ENCODE measurements at regions not wholly inside any gene's neighbourhood (a gene's known extent, or its start where the extent isn't known, plus 50 kb on each side); places are given as distances from the start of the nearest gene placed in this dataset.
"Not testable (repeated sequence)": the region's sequence is repeated elsewhere in the genome, so short reads cannot be mapped to it uniquely, and the experiment has no call there.

DNA sequence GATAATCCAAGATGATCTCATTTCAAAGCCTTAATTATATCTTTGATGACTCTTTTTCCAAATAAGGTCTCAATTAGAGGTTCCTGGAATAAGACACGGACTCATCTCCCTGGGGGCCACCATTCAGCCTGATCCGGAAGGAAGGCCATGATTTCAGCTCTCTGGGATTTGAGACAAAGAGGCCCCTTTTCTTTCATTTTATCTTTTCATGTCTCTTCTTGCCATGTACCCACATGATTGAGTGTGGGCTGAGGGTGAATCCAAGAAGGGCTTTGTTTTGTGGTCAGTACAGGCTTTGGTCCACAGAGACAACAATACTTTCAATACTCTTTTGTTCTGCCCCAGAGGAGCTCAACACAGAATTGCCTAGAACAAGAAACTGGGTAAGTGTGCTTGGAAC lies 261.2 kb downstream of the TRIML1 start:
- no peaks in the 10 kb centered on the region for H3K27me3 Mint-ChIP-seq (ENCODE audit: unreplicated experiment)
- intact Hi-C loops (cut with micrococcal nuclease; ENCODE audit: unreplicated experiment): no loop called here
- CTCF ChIA-PET: no interaction called here

DNA sequence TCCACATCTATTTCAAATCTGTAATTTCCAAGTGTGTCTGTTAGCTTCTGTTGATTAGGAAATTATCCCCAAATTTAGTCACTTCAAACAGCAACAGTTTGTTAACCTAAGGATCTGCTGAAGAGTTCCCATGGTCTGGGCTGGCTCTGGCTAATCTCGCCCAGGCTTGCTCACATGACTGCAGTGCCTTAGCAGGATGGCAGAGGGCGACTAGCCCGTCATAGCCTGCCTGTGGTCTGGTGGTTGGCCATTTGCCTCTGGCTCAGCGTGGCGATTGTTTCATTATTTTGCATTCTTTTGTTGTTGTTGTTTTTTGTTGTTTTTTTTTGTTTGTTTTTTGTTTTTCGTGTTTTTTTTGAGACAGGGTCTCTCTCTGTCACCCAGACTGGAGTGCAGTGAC lies 264.0 kb downstream of the TRIML1 start:
- intact Hi-C loops (cut with micrococcal nuclease; ENCODE audit: unreplicated experiment): no loop called here
- BruUV-seq (replicated peaks): no TSS peak
- no peaks in the 10 kb centered on the region for H3K4me1 Mint-ChIP-seq (ENCODE audit: low read depth, unreplicated experiment)

More for the DNA sequence above, 261.2 kb downstream of the TRIML1 start:
- H3K9me3 Mint-ChIP-seq (ENCODE audit: low read depth, unreplicated experiment): no peaks in the 10 kb centered on the region
- DNase-seq: no peak
- H3K27ac Mint-ChIP-seq (ENCODE audit: unreplicated experiment): no peak overlapping the region
- no peak for TF ChIP-seq CTCF (IDR thresholded peaks at IDR 0.05; ENCODE audit: unreplicated experiment)
- H3K36me3 Mint-ChIP-seq (ENCODE audit: insufficient read depth, unreplicated experiment): no peaks in the 10 kb centered on the region
- no TSS peak for BruUV-seq (replicated peaks)
- H3K4me3 Mint-ChIP-seq (ENCODE audit: low read depth, unreplicated experiment): no peak overlapping the region
- H3K4me1 Mint-ChIP-seq (ENCODE audit: low read depth, unreplicated experiment): no peaks in the 10 kb centered on the region

DNA sequence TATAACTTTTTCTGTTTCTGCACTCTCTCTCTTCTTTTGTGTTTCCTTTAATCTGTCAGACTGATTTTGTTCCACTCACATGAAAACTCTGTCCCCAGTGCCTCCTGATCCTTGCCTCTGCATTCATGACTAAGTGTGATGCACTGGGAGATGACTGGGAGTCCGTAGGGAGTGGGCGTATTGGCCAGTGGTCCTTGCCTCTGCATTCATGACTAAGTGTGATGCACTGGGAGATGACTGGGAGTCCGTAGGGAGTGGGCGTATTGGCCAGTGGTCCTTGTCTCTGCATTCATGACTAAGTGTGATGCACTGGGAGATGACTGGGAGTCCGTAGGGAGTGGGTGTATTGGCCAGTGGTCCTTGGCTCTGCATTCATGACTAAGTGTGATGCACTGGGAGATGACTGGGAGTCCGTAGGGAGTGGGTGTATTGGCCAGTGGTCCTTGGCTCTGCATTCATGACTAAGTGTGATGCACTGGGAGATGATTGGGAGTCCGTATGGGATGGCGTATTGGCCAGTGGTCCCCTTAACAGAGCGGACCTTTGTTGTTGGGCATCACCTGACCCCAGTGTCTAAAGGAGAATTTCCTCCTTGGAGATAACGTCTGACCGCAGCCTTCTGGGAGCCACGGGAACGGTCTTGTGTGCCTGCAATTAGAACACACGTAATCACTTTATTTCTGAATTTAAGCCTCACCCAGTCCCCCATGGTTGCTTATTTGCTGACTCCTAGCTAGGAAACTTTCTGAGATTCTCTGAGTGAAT lies 266.0 kb downstream of the TRIML1 start:
- DNase-seq; H3K27ac Mint-ChIP-seq (ENCODE audit: unreplicated experiment); CTCF ChIA-PET; BruUV-seq (replicated peaks); H3K9me3 Mint-ChIP-seq (ENCODE audit: low read depth, unreplicated experiment); H3K27me3 Mint-ChIP-seq (ENCODE audit: unreplicated experiment); H3K4me3 Mint-ChIP-seq (ENCODE audit: low read depth, unreplicated experiment); H3K36me3 Mint-ChIP-seq (ENCODE audit: insufficient read depth, unreplicated experiment); intact Hi-C loops (cut with micrococcal nuclease; ENCODE audit: unreplicated experiment); H3K4me1 Mint-ChIP-seq (ENCODE audit: low read depth, unreplicated experiment): not testable (repeated sequence)

More for the DNA sequence above, 264.0 kb downstream of the TRIML1 start:
- no peak overlapping the region for H3K4me3 Mint-ChIP-seq (ENCODE audit: low read depth, unreplicated experiment)
- no peak for TF ChIP-seq CTCF (IDR thresholded peaks at IDR 0.05; ENCODE audit: unreplicated experiment)
- H3K27ac Mint-ChIP-seq (ENCODE audit: unreplicated experiment): no peak overlapping the region
- H3K36me3 Mint-ChIP-seq (ENCODE audit: insufficient read depth, unreplicated experiment): no peaks in the 10 kb centered on the region
- H3K9me3 Mint-ChIP-seq (ENCODE audit: low read depth, unreplicated experiment): no peaks in the 10 kb centered on the region
- CTCF ChIA-PET: no interaction called here
- H3K27me3 Mint-ChIP-seq (ENCODE audit: unreplicated experiment): no peaks in the 10 kb centered on the region
- no peak for DNase-seq

GRCh38 chr4:188408244-188409030 lies 269.2 kb downstream of the TRIML1 start:
- intact Hi-C loops (cut with micrococcal nuclease; ENCODE audit: unreplicated experiment): no loop called here
- peaks cover 4% of the 10 kb centered on the region for H3K9me3 Mint-ChIP-seq (ENCODE audit: low read depth, unreplicated experiment)
- H3K36me3 Mint-ChIP-seq (ENCODE audit: insufficient read depth, unreplicated experiment): no peaks in the 10 kb centered on the region
- no peaks in the 10 kb centered on the region for H3K4me1 Mint-ChIP-seq (ENCODE audit: low read depth, unreplicated experiment)
- no peak for TF ChIP-seq CTCF (IDR thresholded peaks at IDR 0.05; ENCODE audit: unreplicated experiment)
- no peaks in the 10 kb centered on the region for H3K27me3 Mint-ChIP-seq (ENCODE audit: unreplicated experiment)
- no peak for DNase-seq
- no TSS peak for BruUV-seq (replicated peaks)
- H3K4me3 Mint-ChIP-seq (ENCODE audit: low read depth, unreplicated experiment): no peak overlapping the region
- no peak overlapping the region for H3K27ac Mint-ChIP-seq (ENCODE audit: unreplicated experiment)
- CTCF ChIA-PET: no interaction called here

DNA sequence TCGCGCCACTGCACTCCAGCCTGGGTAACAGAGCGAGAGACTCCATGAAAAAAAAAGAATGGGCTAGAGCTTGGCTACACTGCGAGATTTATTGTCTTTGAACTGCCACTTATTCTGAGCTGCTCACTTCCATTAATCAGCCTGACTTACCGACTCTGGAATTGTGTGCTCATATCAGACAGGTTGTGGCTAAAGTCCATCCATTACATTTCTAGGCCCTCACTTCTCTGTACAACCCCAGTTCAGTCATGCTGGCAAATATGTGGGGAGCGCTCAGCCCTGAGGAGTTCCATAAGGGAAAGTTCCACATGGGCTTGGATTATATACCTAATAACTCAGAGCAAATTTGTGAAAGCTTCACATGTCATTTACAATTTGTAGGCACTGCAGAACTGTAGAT lies 270.6 kb downstream of the TRIML1 start:
- peaks cover 4% of the 10 kb centered on the region for H3K9me3 Mint-ChIP-seq (ENCODE audit: low read depth, unreplicated experiment)

More for the DNA sequence above, 270.6 kb downstream of the TRIML1 start:
- no peak for TF ChIP-seq CTCF (IDR thresholded peaks at IDR 0.05; ENCODE audit: unreplicated experiment)
- H3K27me3 Mint-ChIP-seq (ENCODE audit: unreplicated experiment): no peaks in the 10 kb centered on the region
- CTCF ChIA-PET: interaction anchor here (0.6 kb wide), 1 partner anchor 17 kb away, joined by 4 read pairs; no protein-coding TSS in a partner anchor
- H3K4me1 Mint-ChIP-seq (ENCODE audit: low read depth, unreplicated experiment): no peaks in the 10 kb centered on the region
- no TSS peak for BruUV-seq (replicated peaks)
- no peak overlapping the region for H3K4me3 Mint-ChIP-seq (ENCODE audit: low read depth, unreplicated experiment)
- H3K27ac Mint-ChIP-seq (ENCODE audit: unreplicated experiment): no peak overlapping the region
- no peaks in the 10 kb centered on the region for H3K36me3 Mint-ChIP-seq (ENCODE audit: insufficient read depth, unreplicated experiment)
- DNase-seq: no peak
- intact Hi-C loops (cut with micrococcal nuclease; ENCODE audit: unreplicated experiment): no loop called here
